ENCODE measurements at regions not wholly inside any gene's neighbourhood (a gene's known extent, or its start where the extent isn't known, plus 50 kb on each side); places are given as distances from the start of the nearest gene placed in this dataset.

GRCh38 chr5:3833566-3833965, 237.9 kb downstream of the IRX1 start:
- H3F3A ChIP-seq (ENCODE audit: insufficient read depth, low read length): no peaks in the 10 kb centered on the region
- H3K36me3 ChIP-seq (replicated peaks; ENCODE audit: insufficient read depth, low read length): no peaks in the 10 kb centered on the region
- no peak overlapping the region for H3K9ac ChIP-seq (ENCODE audit: low read length)
- TF ChIP-seq CTCF (IDR thresholded peaks at IDR 0.05; ENCODE audit: low read length): no peak
- no peak for TF ChIP-seq EZH2 (optimal IDR thresholded peaks at IDR 0.05; ENCODE audit: low read depth, low read length)
- TF ChIP-seq EZH2phosphoT487 (IDR thresholded peaks at IDR 0.05; ENCODE audit: low read length): no peak
- no peaks in the 10 kb centered on the region for H3K79me2 ChIP-seq (ENCODE audit: low read length)
- H3K4me2 ChIP-seq (ENCODE audit: low read depth, low read length): no peak overlapping the region
- no peak overlapping the region for H3K4me3 ChIP-seq (ENCODE audit: low read length)
- DNase-seq: no peak
- no peaks in the 10 kb centered on the region for H3K9me2 ChIP-seq (replicated peaks; ENCODE audit: insufficient read depth, low read length)
- no peaks in the 10 kb centered on the region for H3K27me3 ChIP-seq (replicated peaks; ENCODE audit: insufficient read depth, low read length)
- no peaks in the 10 kb centered on the region for H3K9me3 ChIP-seq (replicated peaks; ENCODE audit: insufficient read depth, low read length)
- no peaks in the 10 kb centered on the region for H4K20me1 ChIP-seq (ENCODE audit: insufficient read depth, low read length)
- no peaks in the 10 kb centered on the region for H3K4me1 ChIP-seq (ENCODE audit: low read length)
- H2AFZ ChIP-seq (ENCODE audit: low read length): no peak overlapping the region
- no peak overlapping the region for H3K27ac ChIP-seq (ENCODE audit: low read length)

GRCh38 chr5:3835811-3836210, 240.2 kb downstream of the IRX1 start:
- Histone ChIP-seq H2AFZ (ENCODE audit: low read length) (no peak overlapping the region), H3K4me1 (ENCODE audit: low read length) (no peaks in the 10 kb centered on the region), H3K27me3 (replicated peaks; ENCODE audit: insufficient read depth, low read length) (no peaks in the 10 kb centered on the region), H3K27ac (ENCODE audit: low read length) (no peak overlapping the region), H3K9ac (ENCODE audit: low read length) (no peak overlapping the region), H3K4me3 (ENCODE audit: low read length) (no peak overlapping the region), H4K20me1 (ENCODE audit: insufficient read depth, low read length) (no peaks in the 10 kb centered on the region), H3F3A (ENCODE audit: insufficient read depth, low read length) (no peaks in the 10 kb centered on the region), H3K9me2 (replicated peaks; ENCODE audit: insufficient read depth, low read length) (no peaks in the 10 kb centered on the region), H3K9me3 (replicated peaks; ENCODE audit: insufficient read depth, low read length) (no peaks in the 10 kb centered on the region), H3K4me2 (ENCODE audit: low read depth, low read length) (no peak overlapping the region), H3K36me3 (replicated peaks; ENCODE audit: insufficient read depth, low read length) (no peaks in the 10 kb centered on the region), H3K79me2 (ENCODE audit: low read length) (no peaks in the 10 kb centered on the region)
- TF ChIP-seq EZH2phosphoT487 (IDR thresholded peaks at IDR 0.05; ENCODE audit: low read length) (no peak), EZH2 (optimal IDR thresholded peaks at IDR 0.05; ENCODE audit: low read depth, low read length) (no peak), CTCF (IDR thresholded peaks at IDR 0.05; ENCODE audit: low read length) (no peak)
- DNase-seq: no peak

GRCh38 chr5:3836528-3836927, 240.9 kb downstream of the IRX1 start:
- no peaks in the 10 kb centered on the region for H3K27me3 ChIP-seq (replicated peaks; ENCODE audit: insufficient read depth, low read length)
- H3K9ac ChIP-seq (ENCODE audit: low read length): no peak overlapping the region
- no peaks in the 10 kb centered on the region for H3K79me2 ChIP-seq (ENCODE audit: low read length)
- DNase-seq: no peak
- no peaks in the 10 kb centered on the region for H3K9me3 ChIP-seq (replicated peaks; ENCODE audit: insufficient read depth, low read length)
- H2AFZ ChIP-seq (ENCODE audit: low read length): no peak overlapping the region
- no peaks in the 10 kb centered on the region for H3K36me3 ChIP-seq (replicated peaks; ENCODE audit: insufficient read depth, low read length)
- H3F3A ChIP-seq (ENCODE audit: insufficient read depth, low read length): no peaks in the 10 kb centered on the region
- H3K4me2 ChIP-seq (ENCODE audit: low read depth, low read length): no peak overlapping the region
- H3K4me3 ChIP-seq (ENCODE audit: low read length): no peak overlapping the region
- TF ChIP-seq EZH2 (optimal IDR thresholded peaks at IDR 0.05; ENCODE audit: low read depth, low read length) (no peak), CTCF (IDR thresholded peaks at IDR 0.05; ENCODE audit: low read length) (no peak), EZH2phosphoT487 (IDR thresholded peaks at IDR 0.05; ENCODE audit: low read length) (no peak)
- no peak overlapping the region for H3K27ac ChIP-seq (ENCODE audit: low read length)
- no peaks in the 10 kb centered on the region for H3K4me1 ChIP-seq (ENCODE audit: low read length)
- no peaks in the 10 kb centered on the region for H4K20me1 ChIP-seq (ENCODE audit: insufficient read depth, low read length)
- H3K9me2 ChIP-seq (replicated peaks; ENCODE audit: insufficient read depth, low read length): no peaks in the 10 kb centered on the region

Measured in MM.1S (cell line).